GM21723 (cell line): ENCODE measurements at regions not wholly inside any gene's neighbourhood (a gene's known extent, or its start where the extent isn't known, plus 50 kb on each side); places are given as distances from the start of the nearest gene placed in this dataset.

Experiments used
- ATAC-seq: cut with Tn5 transposase; IDR thresholded peaks from one replicate; pipeline ENCODE4 v1.9.1; 2021; ENCODE audit warnings: mild to moderate bottlenecking, moderate library complexity; ENCODE audit not compliant: unreplicated experiment

GRCh38 chrX:137387646-137388045 lies 178.3 kb upstream of the ZIC3 start:
- ATAC-seq, result no peak

- no peak for ATAC-seq
Observed at GRCh38 chrX:137366018-137366633, 199.8 kb upstream of the ZIC3 start.

DNA sequence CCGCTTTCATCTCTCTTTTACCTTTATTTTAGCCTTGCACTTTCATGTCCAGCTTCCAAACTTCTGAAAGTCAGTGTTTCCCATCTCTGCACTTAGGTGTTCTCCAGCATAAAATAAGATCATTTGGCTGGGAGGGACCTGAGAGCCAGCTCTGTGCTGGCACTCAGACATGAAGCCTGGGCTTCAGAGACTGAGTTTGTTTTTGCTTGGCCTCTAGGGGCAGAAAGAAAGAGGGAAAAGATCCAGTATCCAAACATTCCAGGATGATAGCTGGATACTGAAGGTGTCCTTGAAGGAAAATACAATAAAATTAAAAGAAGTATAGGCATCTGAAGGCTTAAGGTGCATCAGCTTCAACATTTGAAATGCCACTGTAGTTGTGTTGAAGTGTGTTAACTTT lies 202.4 kb upstream of the ZIC3 start:
- ATAC-seq, result no peak

DNA sequence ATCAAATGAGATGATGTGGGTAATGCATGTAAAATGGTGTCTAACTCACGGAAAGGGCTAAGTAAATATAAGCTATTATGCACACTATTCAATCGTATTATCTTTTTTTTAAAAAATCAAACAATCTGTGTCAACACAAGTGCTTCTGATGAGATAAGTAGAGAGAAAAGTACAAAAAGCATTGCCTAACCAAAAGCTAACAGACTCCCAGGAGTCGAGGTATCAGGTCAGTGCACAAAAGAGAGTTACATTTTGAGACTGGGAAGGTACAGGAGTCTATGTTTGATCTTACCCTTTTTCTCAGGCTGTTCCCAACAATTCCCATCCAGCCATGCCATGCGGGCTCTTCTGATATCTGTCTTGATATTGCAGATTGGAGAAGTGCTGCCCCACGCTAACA lies 203.3 kb upstream of the ZIC3 start:
- no peak for ATAC-seq

- no peak for ATAC-seq
Observed at GRCh38 chrX:137354851-137355250, 211.1 kb upstream of the ZIC3 start.

- ATAC-seq, result no peak
Observed at GRCh38 chrX:137353404-137353803, 212.5 kb upstream of the ZIC3 start.

DNA sequence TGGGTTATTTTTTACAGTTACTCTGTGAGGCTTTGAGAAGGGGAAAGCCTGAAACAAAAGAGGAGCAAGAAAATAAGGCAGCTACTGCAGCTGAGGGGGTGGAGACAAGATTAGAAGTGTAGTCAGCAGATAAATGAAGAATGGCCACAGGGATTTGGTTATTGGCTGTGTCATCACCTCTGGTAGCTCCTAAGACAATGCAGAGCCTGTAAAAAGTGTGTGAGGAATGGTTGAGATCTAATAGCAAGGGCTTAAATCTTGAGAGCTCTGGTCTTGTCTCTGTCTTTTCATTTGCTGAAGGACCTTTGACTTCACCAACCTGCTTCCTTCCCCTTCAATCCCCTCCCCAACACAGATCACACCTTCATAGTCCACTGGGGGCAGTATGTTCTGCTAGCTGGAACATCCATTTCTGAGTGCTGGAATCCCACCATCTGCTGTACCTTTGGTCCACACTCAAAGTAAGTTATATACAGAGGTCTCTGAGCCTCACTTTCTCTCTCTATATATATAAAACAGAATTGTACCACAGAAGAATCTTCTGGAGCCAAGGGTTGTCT lies 213.7 kb upstream of the ZIC3 start:
- no peak for ATAC-seq

- no peak for ATAC-seq
Observed at GRCh38 chrX:137342969-137343368, 223.0 kb upstream of the ZIC3 start.

DNA sequence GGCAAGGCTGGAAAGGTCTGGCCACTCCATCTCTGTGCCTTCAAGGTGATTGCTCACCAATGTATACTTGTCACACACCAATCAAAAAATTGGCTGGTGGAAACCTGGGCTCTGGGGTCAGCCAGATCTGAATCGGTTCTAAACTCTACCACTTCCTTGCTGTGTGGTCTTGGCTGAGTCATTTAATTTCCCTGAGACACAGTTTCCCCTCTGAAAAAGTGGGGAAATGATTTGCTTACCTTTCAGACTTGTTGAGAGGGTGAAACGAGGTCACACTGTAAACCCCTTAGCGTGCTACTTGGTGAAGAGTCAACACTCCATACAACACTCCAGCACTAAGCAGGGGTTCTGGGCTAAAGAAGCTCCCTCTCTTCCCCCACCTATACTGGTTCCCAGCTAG lies 252.3 kb upstream of the ZIC3 start:
- no peak for ATAC-seq

GRCh38 chrX:137305404-137305803 lies 260.5 kb upstream of the ZIC3 start:
- ATAC-seq, result no peak

DNA sequence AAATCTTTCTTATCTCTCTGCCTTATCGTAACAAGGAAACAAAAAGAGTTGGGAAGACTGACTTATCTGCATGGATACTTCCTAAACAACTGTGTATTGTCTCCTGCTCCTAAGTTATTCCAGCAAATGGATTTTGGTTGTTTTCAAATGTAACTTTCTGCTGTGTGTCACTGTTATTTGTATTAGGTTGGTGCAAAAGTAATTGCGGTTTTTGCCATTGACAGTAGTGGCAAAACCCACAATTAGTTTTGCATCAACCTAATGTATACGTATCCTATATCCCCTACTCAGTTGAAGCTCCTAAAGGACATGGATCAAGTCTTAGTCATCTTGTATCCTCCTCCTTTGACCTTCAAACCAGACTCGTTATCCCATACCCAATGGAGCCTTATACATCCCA lies 263.4 kb upstream of the GPR101 start:
- ATAC-seq, result no peak

DNA sequence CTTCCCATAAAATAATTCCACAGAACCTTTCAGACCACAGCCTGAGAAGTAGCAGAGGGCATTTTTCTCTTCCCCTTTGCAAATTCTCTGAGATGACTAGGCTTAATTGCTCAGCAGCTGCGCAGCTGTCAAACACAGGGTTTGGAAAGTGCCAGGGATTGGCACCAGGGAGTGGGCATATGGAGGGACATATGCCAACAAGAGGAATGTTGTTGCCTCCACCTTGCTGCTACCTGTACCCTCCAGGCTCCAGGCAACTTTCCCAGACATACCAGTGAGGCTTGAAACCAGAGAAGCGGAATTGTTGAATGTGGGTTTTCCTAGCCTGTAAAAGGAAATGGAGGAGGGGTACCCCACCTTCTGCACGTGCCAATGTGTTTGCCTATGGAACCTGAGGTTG lies 256.2 kb upstream of the GPR101 start:
- ATAC-seq, result no peak

- ATAC-seq, result no peak
Observed at GRCh38 chrX:137287191-137287590, 253.4 kb upstream of the GPR101 start.

GRCh38 chrX:137286423-137286822 lies 252.6 kb upstream of the GPR101 start:
- no peak for ATAC-seq

- no peak for ATAC-seq
Observed at GRCh38 chrX:137278825-137279224, 245.0 kb upstream of the GPR101 start.

- ATAC-seq, result no peak
Observed at GRCh38 chrX:137263374-137263773, 229.6 kb upstream of the GPR101 start.

- no peak for ATAC-seq
Observed at GRCh38 chrX:137245183-137245582, 211.4 kb upstream of the GPR101 start.

DNA sequence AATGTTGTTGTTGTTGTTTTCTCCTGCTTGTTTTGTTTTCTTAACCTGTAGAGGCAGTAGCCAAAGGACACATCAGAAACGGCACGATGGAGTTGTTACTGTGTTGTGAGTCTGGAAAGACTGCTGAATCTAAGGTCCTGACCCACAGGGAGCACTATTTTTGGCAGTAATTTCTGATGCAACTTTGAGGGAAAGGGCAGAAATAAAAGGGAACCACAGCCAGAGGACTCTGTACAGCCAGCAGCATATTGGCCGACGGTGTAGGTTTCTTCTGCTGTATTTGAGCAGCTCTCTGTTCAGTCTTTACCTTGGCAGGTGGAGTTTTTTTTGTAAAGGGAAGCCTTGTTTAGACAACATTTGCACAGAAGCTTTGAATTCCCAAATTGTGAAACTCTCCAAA lies 203.0 kb upstream of the GPR101 start:
- ATAC-seq, result no peak

DNA sequence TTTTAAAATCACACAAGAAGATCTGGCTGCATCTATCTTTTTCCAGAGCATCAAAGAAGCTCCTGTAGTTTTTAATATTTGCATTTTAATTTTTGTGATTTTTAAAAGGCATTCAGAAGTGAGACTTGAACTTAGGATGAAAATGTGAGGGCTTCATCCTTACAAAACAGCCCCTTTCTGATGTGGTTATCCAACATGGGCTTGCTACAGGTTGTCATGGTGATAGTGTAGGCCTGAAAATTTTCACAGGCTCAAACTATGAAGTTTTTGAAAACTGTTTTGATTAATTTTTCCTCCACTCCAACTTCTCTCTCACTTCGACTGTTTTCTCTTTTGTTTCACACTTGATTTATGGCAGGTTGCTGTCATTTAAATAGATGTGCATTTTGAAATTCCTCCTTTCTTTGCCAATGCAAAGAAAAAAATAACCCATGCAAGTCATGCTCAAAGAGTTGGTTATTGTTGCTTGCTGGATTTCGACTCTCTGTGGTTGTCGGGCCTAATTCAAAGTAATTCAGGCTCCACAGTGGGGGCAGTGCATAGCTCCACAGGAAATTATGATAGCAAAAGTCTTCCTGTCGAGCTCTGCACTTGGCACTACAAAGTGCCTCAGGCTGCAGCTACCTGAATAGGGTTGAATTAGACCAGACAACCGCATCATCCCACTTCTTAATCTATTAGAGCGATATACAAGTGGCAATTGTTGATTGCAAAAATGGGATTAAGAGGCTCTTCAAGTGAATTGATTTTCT lies 201.0 kb upstream of the GPR101 start:
- ATAC-seq, result no peak

- ATAC-seq, result no peak
Observed at GRCh38 chrX:137233478-137233877, 199.7 kb upstream of the GPR101 start.

DNA sequence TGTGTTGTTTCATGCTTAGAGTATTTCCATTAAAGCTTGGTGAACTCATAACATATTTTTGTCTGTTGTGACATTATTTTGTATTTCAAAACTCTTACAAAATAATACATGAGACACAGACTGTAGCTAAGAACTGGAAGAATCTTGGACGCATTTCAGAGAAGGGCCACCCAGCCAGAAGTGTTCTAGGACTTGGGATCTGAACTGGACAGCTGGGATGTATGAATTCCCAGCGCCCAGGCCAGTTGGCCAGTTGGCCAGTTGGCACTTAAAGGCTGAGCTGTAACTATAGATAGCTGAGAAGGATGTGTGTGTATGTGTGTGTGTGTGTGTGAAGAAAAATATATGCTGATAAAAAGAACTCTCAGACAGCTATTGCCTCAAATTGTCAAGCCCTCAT lies 193.4 kb upstream of the GPR101 start:
- no peak for ATAC-seq

GRCh38 chrX:137215467-137215866 lies 181.7 kb upstream of the GPR101 start:
- no peak for ATAC-seq
